ENCODE measurements at regions not wholly inside any gene's neighbourhood (a gene's known extent, or its start where the extent isn't known, plus 50 kb on each side); places are given as distances from the start of the nearest gene placed in this dataset.

- TF ChIP-seq CTCF (IDR thresholded peaks at IDR 0.05; ENCODE audit: insufficient read depth, low read length, poor library complexity, severe bottlenecking) (no peak), EZH2phosphoT487 (conservative IDR thresholded peaks at IDR 0.05; ENCODE audit: low read length) (no peak)
These were observed 280.6 kb upstream of the RTL1 start for GRCh38 chr14:101184104-101184455.
